Ectodermal cell (in vitro differentiated cells): ENCODE measurements at regions not wholly inside any gene's neighbourhood (a gene's known extent, or its start where the extent isn't known, plus 50 kb on each side); places are given as distances from the start of the nearest gene placed in this dataset.

Source experiments
- H3K27ac ChIP-seq: 2 replicates; pipeline ENCODE4 v1.7.0; 2013; ENCODE audit warnings: mild to moderate bottlenecking, low read depth, low read length; ENCODE audit not compliant: insufficient read depth, poor library complexity, severe bottlenecking
- H3K27me3 ChIP-seq: 2 replicates; pipeline ENCODE4 v1.7.0; 2013; ENCODE audit warnings: mild to moderate bottlenecking, low read length; ENCODE audit not compliant: insufficient read depth, control insufficient read depth, poor library complexity, severe bottlenecking
- H3K36me3 ChIP-seq: one replicate; pipeline ENCODE4 v1.7.0; 2013; ENCODE audit warnings: low read length; ENCODE audit not compliant: control insufficient read depth, insufficient read depth
- H3K4me1 ChIP-seq: one replicate; pipeline ENCODE4 v1.7.0; 2013; ENCODE audit warnings: low read length; ENCODE audit not compliant: control insufficient read depth, insufficient read depth
- H3K4me3 ChIP-seq: 2 replicates; pipeline ENCODE4 v1.7.0; 2013; ENCODE audit warnings: low read depth, low read length, control low read depth; ENCODE audit not compliant: insufficient read depth
- H3K9me3 ChIP-seq: 2 replicates; pipeline ENCODE4 v1.7.0; 2013; ENCODE audit warnings: mild to moderate bottlenecking, low read length, moderate library complexity; ENCODE audit not compliant: control insufficient read depth
- WGBS, 2 experiments: methylation state at CpG; one replicate each; pipeline ENCODE4 v1.1.7; 2013; ENCODE audit warnings: missing lambda C conversion rate in 2 of 2; 5-methylcytosine and 5-hydroxymethylcytosine counted together

- no peaks in the 10 kb centered on the region for H3K36me3 ChIP-seq
- H3K4me1 ChIP-seq = no peaks in the 10 kb centered on the region
- H3K4me3 ChIP-seq = no peak overlapping the region
- no peaks in the 10 kb centered on the region for H3K9me3 ChIP-seq
- H3K27me3 ChIP-seq = no peaks in the 10 kb centered on the region
- WGBS, 2 experiments = 91% methylated on average over 2 of the region's 2 CpGs
- no peak overlapping the region for H3K27ac ChIP-seq
Measured at GRCh38 chr1:61515096-61515495, 209.8 kb downstream of the TM2D1 start.
